Activated B cell treated with CpG ODN at 0.5 μM for 24 hours (primary cell): ENCODE measurements at regions not wholly inside any gene's neighbourhood (a gene's known extent, or its start where the extent isn't known, plus 50 kb on each side); places are given as distances from the start of the nearest gene placed in this dataset.

ENCODE experiments used
- ATAC-seq: fragments of 200-7000 bp; cut with Tn5 transposase; one replicate; pipeline ENCODE4 v1.10.0; 2021; ENCODE audit warnings: low read depth, mild to moderate bottlenecking, moderate library complexity
- CTCF ChIA-PET: fragments of 350-600 bp; sonication (Branson Sonifier 250); formaldehyde crosslinking; loops from one replicate; lab custom pipeline; 2021; ENCODE audit warnings: antibody characterized with exemption; lab: Charles Lee
- POLR2A ChIA-PET: fragments of 350-600 bp; sonication (Branson Sonifier 250); formaldehyde crosslinking; loops from one replicate; lab custom pipeline; 2021; ENCODE audit warnings: antibody characterized with exemption; lab: Charles Lee
- DNase-seq: peaks from one replicate; pipeline ENCODE4 v3.0.0; 2022
- H3K27ac Mint-ChIP-seq: one replicate; pipeline ENCODE4 v1.8.0; 2020; ENCODE audit warnings: mixed read lengths
- H3K27me3 Mint-ChIP-seq: one replicate; pipeline ENCODE4 v1.8.0; 2021; ENCODE audit warnings: mixed read lengths
- H3K36me3 Mint-ChIP-seq: one replicate; pipeline ENCODE4 v1.8.0; 2021; ENCODE audit warnings: low read depth, mixed read lengths
- H3K4me1 Mint-ChIP-seq: one replicate; pipeline ENCODE4 v1.8.0; 2021; ENCODE audit warnings: mixed read lengths
- H3K4me3 Mint-ChIP-seq: one replicate; pipeline ENCODE4 v1.8.0; 2020; ENCODE audit warnings: mild to moderate bottlenecking, mixed read lengths
- H3K9me3 Mint-ChIP-seq: one replicate; pipeline ENCODE4 v1.8.0; 2020; ENCODE audit warnings: mixed read lengths
- CTCF ChIP-seq: fragments of 200-600 bp; IDR thresholded peaks from one replicate; pipeline ENCODE4 v1.8.0; 2022; ENCODE audit warnings: antibody characterized with exemption, mild to moderate bottlenecking
- intact Hi-C: fragments of 100-400 bp; cut with micrococcal nuclease; formaldehyde crosslinking; loops from one replicate; pipeline ENCODE4 v1.15.1; 2024

- H3K4me3 Mint-ChIP-seq = no peak overlapping the region
- H3K4me1 Mint-ChIP-seq = no peaks in the 10 kb centered on the region
- ChIA-PET CTCF (no interaction called here), POLR2A (no interaction called here)
- no peaks in the 10 kb centered on the region for H3K9me3 Mint-ChIP-seq
- ATAC-seq (no peak), DNase-seq (no peak)
- H3K27ac Mint-ChIP-seq = no peak overlapping the region
- intact Hi-C loops = no loop called here
- H3K27me3 Mint-ChIP-seq = peaks cover 35% of the 10 kb centered on the region
- no peak for TF ChIP-seq CTCF
- no peaks in the 10 kb centered on the region for H3K36me3 Mint-ChIP-seq
Observed at GRCh38 chr3:160616311-160616710, 50.9 kb upstream of the KPNA4 start.
